SKM-1 (cell line): ENCODE measurements at regions not wholly inside any gene's neighbourhood (a gene's known extent, or its start where the extent isn't known, plus 50 kb on each side); places are given as distances from the start of the nearest gene placed in this dataset.
A peak's percentile ranks its signal among the peaks of the same experiment; 100 is the strongest.
"Not testable (repeated sequence)": the region's sequence is repeated elsewhere in the genome, so short reads cannot be mapped to it uniquely, and the experiment has no call there.

Experiments
- DNase-seq: peaks from one replicate; lab custom pipeline; 2025; ENCODE audit not compliant: unreplicated experiment; lab: John Stamatoyannopoulos, UW

DNA sequence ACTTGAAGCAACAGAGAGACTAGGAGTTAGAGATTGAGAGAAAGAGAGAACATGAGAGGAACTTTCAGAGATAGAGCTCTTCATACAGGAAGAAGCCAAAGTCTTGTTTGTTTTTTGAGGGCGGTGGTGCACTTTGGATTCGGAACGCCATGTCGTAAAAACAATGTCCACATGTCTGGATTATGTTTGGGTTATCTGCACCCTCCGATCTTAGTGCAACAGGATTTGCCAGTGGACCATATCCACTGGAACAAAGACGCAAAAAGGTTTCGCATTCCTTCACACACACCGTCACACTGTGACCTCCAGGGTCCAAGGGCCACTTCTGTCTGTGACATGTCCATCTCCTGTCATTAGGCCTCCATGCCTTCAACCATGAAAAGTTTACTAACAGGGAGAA is 141.8 kb upstream of the ATP11B start:
- DNase-seq = no peak

DNA sequence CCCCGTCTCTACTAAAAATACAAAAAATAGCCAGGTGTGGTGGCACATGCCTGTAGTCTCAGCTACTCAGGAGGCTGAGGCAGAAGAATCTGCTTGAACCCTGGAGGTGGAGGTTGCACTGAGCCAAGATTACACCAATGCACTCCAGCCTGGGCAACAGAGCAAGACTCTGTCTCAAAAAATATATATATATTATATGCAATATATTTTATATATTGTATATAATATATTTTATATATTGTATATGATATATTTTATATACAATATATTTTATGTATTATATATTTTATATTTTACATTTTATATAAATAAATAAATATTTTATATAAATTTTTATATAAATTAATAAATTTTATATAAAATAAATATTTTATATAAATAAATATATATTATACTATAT is 140.2 kb upstream of the ATP11B start:
- not testable (repeated sequence) for DNase-seq

DNA sequence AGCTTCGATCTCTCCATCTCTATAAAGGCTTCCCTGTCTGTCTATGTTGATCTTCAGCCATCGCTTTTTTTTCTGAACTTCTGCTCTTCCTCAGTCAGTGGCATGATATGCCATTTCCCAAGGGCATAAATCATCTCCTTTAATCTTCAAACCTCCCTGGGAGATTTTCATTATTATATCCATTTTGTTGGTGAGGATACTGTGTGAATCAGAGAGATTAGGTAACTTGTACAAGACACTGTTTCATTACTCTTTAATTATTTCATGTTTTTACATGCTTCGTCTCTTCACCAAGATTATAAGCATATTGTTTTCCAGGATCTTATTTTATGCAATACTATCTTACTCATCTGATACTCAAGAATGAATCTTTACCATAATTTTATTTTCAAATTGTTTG is 124.8 kb upstream of the ATP11B start:
- DNase-seq = no peak

DNA sequence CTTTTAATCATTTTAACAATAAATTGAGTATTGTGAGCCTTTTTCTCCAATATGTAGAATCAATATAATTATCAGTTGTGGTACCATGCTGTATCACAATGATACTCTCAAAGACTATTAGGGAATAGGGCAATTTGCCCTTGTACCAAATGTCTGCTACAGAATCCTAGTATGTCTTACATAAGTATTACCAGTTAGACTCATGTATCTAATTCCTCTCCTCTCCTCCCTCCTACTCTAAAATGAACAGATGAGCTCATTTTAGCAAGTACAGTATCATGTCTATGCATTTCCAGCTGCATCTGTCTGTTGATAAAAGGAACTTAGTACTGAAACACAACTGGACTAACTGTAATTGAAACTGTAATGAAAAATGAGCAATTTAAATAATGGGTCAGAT is 124.3 kb upstream of the ATP11B start:
- no peak for DNase-seq

DNA sequence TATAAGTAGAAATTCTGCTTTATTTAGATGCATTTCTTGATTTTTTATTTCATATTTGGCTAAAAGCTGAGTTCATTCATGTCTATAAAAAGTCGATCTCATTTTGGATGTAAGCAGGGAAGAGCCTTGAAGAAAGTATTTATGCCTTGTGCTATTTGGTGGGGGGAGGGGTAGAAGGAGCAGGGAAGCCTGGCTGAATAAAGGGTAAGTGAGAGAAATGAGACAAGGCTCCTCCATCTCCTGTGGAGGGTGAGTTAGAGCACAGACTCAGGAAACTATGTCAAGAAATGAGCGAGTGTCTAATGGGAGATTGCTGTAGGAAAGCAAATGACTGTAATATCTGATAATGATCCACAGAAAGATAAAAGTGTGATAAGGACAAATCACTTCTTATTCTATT is 121.8 kb upstream of the ATP11B start:
- DNase-seq = no peak

DNA sequence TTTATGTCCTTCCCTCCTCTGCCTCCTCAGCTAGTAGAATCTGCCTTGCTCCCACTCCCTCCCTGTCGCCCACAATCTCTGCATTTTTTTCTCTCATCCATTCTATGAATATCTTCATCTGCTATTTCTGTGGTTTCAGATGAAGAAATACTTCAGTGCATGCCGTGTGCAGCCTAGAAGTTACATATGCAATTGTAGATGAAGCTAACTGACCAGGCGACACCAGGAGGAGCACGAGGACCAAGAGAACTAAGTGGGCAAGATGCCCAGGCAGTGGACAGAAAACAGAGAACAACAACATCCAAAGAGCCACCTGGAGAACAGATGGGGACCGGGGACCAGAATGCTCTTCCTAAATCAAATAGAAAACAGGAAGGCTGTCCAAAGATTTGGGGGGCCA is 121.4 kb upstream of the ATP11B start:
- no peak for DNase-seq

DNA sequence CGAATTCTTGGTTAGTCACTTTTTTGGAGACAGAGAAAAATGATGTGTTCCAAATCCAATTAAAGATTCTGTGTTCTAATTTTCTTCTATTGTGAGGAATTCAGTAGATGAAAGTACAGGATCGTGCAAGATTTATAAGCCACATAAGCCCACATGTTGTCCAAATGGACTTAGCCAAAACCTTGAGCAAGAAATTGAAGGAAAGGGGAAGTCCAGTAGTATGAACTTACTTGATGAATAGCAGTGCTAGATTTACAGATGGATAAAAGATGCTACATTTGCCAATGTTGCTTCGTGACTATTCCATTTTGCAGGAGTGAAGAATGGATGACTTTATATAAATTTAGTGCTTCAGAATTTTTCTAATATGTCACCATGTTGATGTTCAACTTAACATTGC is 120.0 kb upstream of the ATP11B start:
- DNase-seq = no peak

DNA sequence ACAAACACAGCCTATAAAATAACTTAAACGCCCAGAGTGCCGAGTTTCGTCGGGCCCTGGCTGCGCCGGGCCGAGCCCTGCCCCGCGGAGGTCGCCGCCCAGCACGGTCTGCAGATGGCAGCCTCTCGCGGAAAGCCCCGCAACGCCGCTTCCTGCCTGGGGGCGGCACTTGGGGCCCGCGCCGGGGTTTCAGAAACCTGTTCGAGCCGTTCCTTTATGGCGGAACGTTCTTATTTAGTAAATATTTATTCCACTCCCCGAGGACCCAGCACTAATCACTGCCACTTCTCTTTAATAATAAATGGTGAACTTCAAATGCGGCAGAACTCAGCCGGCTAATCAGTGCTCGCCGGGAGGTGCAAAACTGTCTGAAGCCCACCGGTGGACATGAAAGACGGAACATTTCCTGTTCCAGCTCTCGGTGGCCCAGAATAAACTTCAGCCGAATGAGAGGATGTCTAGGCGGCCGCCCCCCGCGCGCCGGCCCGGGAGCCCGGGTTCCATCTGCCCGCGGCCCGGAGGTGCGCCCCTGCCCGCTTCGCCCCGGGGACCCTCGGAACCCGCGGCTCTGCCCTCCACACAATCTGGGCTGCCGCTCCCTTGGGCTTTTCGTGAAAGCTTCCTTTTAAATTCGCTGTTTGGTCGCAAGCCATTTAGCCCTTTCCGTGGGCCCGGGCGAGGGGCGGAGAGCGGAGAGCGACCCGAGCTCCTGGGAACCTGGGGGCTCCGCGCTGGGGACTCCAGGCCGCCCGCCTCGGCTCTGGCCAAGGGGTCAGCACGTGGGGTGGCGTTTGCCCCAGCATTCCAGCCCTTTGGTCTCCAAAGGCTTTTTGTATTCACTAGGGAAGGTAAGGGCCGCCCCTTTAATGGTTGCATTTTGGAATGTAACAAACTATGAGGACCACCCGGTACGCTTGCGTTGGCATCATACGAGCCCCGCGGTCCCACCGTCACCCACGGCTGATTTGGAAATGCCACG is 110.8 kb upstream of the ATP11B start:
- DNase-seq = no peak

DNA sequence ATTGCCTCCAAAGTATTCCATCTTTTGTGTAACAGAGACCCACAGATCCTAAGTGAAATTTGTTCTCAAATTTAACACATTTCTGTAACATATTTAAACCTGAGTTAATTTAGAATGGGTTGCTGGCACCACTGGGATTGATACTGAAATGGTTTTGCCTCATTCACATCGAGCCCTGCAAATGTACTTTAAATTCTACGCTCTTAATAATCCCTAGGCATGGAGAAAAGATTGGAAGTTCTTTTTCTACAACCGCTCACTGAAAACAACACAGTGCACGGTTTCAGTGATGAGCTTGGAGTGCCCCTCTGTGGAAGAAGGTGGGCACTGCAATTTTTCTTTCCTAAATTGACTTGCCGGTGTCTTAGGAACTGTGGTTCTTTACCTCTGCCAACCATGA is 109.9 kb upstream of the ATP11B start:
- peak; percentile 54 for DNase-seq

DNA sequence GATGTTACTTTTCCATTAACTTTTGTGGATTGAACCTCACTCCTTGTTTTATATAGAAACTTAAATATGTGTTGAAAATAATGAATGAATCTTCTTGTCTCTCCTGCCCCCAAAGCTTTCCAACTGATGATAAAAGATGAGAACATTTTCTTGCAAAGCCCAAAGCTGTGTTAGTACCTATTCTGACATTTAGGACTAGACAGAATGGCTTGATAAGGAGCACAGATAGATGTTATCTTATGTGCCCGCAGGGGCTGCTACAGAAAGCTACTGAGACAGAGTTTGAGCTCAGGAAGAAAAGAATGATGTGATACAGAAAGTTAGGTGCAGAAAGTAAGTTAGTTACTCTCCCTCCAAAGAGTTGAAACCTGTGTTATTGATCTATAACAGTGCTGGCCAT is 109.4 kb upstream of the ATP11B start:
- DNase-seq = no peak

DNA sequence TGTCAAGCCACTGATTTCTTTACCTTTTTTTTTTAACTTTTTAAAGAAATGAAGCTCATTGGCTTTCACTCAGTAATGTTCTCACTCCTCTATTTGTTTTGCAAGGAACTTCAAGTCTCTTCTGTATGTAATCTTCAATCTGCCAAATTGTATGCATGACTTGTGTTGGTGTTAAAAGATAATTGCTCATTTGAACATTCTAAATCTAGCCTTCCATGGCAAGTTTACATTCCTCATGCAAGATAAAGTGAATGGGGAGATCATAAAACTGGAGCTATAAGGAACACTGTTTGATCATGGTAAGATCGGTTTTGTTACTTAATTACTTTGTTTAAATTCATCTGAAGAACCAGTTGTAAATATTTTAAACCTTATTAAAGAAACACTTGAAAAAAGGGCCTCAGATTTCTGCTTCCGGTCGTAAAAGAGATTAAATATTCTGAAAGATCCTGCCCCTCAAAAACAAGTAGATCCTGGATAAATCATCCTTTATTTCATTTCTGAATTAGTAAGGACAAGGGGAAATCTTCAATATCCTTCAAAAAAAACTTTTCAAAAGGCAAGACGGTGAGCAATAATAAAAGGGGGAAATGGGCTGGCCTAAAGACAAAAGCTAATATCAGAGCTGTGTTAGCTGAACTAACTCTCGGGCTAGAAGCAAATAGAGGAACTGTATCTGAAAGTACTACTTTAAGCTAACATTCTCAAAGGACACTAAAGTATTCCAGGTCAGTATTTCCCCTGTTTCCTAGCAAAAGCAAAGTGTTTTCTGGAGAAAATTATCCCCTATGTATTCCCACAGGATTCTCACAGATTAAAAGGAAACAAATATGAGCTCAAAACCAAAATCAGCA is 107.0 kb upstream of the ATP11B start:
- no peak for DNase-seq

DNA sequence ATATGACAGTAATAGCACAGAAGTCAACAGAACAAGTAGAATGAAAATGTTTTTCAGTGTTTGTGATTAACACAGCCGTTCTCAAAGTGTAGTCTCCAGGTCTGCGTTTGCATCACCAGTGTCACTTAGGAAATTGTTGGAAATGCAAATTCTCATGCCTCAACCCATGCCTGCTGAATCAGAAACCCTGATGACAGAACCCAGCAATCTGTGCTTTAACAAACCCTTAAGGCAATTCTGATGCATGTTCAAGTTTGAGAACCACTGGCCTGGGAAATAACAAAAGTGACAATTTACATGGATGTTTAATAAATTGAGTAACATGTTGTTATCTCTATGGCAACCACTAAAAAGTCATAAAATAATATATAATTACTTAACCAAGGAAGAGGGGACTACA is 103.1 kb upstream of the ATP11B start:
- DNase-seq = no peak

DNA sequence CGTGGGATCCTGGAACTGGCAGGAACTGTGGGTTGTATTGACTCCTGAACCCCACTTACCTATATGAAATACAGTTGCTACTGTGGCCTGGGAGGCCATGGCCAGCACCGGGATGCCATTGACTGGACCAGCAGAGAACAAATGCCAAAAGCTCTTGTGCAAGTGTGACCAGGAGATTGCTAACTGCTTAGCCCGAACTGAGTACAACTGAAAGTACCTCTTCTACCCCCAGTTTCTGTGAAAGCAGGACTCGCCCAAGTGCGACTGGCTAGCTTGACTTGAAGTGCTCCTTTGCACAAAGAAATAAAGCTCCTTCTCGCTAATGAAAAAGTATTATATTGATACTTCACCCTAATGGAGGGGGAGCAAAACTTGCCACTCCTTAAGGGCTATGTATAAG is 101.3 kb upstream of the ATP11B start:
- no peak for DNase-seq

DNA sequence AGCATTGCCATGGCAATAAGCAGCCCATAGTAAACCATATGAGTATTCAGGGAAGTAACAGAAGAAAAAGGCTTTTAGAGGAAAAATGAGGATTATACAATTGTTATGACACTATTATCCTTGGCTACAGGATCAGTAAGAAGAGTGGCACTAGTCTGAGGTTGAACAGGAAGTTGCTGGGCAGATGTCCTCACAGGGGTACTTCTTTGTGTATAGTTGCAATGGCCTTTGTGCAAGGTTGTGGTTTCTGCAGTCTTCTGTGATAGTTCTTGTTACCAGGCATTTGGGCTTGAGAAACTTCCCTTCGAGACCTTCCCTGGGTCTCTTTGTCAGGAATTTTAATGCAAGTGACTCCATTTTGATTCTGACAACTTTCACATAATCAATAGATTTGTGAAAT is 100.6 kb upstream of the ATP11B start:
- peak; percentile 84 for DNase-seq

DNA sequence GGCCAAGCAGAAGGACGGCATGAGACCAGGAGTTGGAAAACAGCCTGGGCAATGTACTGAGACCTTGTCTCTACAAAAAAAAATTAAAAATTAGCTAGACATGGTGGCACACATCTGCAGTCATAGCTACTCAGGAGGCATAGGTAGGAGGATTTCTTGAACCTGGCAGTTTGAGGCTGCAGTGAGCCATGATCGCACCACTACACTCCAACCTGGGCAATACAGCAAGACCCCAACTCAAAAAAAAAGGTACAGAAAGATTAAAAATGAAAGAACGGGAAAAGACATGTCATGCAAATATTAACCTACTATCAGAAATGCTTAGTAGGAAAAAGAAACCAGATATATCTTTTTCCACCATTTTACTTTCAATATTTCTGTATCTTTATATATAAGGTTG is 99.6 kb upstream of the ATP11B start:
- DNase-seq = no peak

DNA sequence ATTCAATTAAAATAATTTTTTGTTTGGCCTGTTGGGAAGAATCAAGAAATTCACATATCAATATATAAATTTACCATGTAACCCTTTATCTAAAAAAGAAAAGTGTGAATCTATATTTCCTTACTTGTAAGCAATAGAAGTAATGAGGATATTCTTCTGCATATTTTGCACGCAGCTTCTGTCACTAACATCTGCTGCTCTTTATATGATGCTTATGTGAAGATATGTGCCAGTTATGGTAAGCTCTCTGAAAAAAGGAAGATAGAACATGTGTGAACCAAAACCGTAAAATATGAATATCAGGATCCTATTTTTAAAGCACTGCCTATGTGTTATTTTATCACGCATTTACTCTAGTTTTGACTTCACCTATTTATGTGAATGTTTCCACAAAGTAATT is 96.4 kb upstream of the ATP11B start:
- no peak for DNase-seq

DNA sequence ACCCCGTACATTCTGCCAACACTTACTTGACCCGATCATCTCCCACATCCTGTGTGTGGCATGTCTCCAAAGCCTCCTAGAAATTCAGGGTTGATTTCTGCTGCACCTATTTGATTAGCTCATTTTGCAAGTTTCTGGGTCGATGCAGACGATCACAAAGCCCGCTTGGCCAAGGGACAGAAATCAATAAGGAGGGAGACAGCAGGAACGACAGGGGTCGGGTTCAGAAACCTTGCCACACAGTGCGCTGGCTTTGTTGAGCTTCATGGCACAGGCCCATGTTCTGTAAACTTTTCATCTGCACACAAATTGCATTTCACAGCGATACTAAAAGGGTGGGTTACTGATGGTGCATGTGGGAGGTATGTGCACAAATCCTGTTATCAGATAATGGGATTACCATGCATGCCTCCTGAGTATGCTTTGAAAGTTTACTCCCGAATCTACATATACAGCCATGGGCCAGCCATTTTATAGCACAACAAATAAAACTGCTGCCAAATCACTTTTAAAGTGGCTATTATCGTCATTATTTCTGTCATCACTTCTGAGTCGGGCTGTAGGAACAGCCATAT is 95.9 kb upstream of the ATP11B start:
- DNase-seq = no peak

DNA sequence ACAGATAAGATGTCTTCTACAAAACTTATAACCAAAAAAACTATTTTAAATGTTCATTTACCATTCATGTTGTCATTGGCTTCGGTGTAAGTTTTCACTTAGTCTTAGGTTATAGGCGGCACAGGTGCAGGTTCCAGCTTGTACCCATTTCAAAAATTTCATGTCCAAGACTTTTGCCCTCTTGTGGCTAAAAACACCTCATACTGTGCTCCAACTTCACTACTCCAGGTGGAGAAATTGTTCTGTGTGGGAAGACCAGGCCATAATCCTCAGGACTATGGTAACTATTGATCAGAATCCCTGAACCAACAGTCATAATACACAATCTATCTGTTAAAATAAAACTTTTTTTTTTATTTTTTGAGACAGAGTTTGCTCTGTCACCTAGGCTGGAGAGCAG is 95.2 kb upstream of the ATP11B start:
- DNase-seq = no peak

DNA sequence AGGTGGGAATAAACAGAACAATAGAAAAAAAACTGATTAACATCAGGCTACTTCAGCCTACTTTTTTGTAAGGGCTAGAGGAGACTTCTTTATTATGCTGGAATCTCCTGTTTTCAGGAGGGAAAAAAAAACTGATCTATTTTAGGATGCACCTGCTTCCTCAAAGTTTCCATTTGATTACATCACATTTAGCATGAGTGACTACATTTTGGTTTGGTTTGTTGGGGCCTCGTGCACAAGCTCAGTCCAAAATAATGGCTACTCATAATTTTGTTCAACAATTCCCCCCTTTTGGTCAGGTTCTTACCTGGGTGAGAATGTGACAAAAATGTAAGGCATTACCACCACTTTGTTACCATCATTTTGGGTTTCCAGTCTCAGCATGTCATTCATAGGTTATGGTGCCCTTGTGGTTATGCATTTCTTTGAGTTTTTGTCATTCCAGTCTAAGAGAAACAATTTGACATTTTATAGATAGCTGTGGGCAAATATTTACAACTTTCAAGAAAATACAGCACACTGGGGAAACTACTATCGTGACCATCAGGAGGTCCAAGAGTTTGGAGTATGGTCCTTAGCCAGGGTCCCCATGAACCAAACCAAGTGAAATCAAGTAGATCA is 93.6 kb upstream of the ATP11B start:
- DNase-seq = no peak

DNA sequence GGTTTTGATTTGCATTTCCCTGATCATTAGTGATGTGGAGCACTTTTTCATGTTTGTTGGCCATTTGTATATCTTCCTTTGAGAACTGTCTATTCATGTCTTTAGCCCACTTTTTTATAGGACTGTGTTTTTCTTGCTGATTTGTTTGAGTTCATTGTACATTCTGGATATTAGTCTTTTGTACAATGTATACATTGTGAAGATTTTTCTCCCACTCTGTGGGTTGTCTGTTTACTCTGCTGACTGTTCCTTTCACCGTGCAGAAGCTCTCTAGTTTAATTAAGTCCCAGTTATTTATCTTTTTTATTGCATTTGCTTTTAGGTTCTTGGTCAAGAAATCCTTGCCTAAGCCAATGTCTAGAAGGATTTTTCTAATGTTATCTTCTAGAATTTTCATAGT is 91.1 kb upstream of the ATP11B start:
- no peak for DNase-seq

DNA sequence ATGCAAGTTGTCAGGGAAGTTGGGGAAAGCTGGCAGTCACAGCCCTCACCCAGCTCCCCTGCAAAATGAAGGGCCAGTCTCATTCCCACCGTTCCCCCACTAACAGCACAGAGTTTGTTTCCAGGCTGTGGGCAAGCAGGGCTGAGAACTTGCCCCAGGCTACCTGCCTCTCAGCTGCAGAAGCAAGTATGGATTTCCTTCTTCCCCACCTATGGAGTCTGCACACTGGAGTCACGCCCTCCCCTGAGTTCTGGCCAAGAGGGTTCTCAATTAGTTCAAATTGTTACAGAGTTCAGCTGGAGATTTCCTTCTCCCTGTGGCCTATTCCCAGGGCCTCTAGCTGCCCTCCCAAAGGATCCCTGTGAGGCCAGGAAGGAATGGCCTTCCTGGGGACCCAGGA is 90.1 kb upstream of the ATP11B start:
- no peak for DNase-seq
